Suprapubic skin (tissue), 3 donors: ENCODE measurements at regions not wholly inside any gene's neighbourhood (a gene's known extent, or its start where the extent isn't known, plus 50 kb on each side); places are given as distances from the start of the nearest gene placed in this dataset.

Source experiments
- EP300 ChIP-seq: sonication (generic); formaldehyde crosslinking; IDR thresholded peaks from one replicate; pipeline ENCODE4 v1.6.1; 2017; ENCODE audit warnings: antibody characterized with exemption
- POLR2A ChIP-seq, 2 donors: fragments of 450-650 bp; IDR thresholded peaks; one replicate each; pipeline ENCODE4 v1.6.1; 2017; ENCODE audit warnings: antibody characterized with exemption in 2 of 2, mild to moderate bottlenecking in 2 of 2, moderate library complexity in 2 of 2
- TF ChIP-seq, protein P1 (sequence below), 2 donors: fragments of 200-600 bp in 1 of 2; fragments of 450-650 bp in 1 of 2; sonication (generic) in 1 of 2; IDR thresholded peaks; one replicate each; pipeline ENCODE4 v1.5.1; 2016 to 2019; ENCODE audit warnings: antibody characterized with exemption in 2 of 2, mild to moderate bottlenecking in 1 of 2, moderate library complexity in 1 of 2

DNA sequence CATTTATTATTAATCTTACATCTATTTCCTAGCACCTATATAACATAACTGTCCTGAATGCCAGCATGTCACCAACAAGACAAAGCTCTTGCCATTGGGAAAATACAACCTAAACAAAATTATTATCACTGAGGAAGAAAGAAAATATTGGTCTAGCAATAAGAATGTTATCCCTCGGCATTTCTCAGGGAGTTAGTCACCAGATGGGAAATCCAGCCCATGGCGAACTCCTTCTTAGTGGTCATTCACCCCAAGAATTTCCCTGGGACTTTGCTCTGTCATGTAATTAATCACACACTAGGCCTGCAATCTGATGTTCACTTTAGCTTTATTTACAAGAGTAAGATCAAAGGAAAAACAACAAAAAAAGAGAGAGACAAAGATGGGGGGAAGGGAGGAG is 56.1 kb upstream of the TAS2R1 start:
- TF ChIP-seq, protein P1, sequence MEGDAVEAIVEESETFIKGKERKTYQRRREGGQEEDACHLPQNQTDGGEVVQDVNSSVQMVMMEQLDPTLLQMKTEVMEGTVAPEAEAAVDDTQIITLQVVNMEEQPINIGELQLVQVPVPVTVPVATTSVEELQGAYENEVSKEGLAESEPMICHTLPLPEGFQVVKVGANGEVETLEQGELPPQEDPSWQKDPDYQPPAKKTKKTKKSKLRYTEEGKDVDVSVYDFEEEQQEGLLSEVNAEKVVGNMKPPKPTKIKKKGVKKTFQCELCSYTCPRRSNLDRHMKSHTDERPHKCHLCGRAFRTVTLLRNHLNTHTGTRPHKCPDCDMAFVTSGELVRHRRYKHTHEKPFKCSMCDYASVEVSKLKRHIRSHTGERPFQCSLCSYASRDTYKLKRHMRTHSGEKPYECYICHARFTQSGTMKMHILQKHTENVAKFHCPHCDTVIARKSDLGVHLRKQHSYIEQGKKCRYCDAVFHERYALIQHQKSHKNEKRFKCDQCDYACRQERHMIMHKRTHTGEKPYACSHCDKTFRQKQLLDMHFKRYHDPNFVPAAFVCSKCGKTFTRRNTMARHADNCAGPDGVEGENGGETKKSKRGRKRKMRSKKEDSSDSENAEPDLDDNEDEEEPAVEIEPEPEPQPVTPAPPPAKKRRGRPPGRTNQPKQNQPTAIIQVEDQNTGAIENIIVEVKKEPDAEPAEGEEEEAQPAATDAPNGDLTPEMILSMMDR (IDR thresholded peaks at IDR 0.05): no peak
- TF ChIP-seq POLR2A (IDR thresholded peaks at IDR 0.05): no peak
- no peak for TF ChIP-seq EP300
